ENCODE measurements at regions not wholly inside any gene's neighbourhood (a gene's known extent, or its start where the extent isn't known, plus 50 kb on each side); places are given as distances from the start of the nearest gene placed in this dataset.

DNA sequence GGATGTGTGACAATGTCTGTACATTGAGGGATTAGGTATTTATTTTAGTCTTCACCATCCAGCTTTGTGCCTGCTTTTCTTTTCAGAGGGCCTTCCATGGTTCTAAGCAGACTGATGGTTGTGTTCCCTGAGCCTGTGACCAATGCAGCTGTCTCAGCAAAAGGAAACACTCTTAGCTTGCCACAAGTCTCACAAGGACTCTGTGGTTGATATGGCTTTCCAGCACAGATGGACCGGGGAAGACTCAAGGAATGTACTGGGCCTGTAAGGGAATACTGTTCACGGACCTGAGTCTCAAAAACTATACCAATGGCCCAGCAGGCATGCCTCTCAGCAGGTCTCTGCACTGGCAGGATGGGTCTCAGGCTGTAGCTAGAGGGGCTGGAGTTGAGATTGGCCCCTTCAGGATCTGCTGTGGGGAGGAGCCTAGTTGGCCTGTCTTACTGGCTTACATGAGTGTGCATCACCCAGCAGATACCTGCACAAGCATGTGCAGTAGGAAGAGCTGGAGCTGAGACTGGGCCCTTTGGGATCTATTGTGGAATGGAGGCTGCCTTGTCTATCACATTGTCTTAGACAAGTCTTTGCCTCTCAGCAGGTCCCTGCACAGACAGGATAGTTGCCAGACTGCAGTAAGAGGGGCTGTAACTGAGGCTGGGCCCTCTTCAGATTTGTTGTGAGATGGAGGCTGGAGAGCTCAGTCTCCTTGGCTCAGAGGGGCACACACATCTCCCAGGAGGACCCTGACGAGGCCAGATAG lies 52.0 kb upstream of the PDC start:
- TF ChIP-seq, protein P1, sequence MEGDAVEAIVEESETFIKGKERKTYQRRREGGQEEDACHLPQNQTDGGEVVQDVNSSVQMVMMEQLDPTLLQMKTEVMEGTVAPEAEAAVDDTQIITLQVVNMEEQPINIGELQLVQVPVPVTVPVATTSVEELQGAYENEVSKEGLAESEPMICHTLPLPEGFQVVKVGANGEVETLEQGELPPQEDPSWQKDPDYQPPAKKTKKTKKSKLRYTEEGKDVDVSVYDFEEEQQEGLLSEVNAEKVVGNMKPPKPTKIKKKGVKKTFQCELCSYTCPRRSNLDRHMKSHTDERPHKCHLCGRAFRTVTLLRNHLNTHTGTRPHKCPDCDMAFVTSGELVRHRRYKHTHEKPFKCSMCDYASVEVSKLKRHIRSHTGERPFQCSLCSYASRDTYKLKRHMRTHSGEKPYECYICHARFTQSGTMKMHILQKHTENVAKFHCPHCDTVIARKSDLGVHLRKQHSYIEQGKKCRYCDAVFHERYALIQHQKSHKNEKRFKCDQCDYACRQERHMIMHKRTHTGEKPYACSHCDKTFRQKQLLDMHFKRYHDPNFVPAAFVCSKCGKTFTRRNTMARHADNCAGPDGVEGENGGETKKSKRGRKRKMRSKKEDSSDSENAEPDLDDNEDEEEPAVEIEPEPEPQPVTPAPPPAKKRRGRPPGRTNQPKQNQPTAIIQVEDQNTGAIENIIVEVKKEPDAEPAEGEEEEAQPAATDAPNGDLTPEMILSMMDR (IDR thresholded peaks at IDR 0.05; ENCODE audit: extremely low read depth, insufficient read depth, missing control alignments): no peak
- DNase-seq (ENCODE audit: low spot score): no peak
- in situ Hi-C loops (cut with MboI; ENCODE audit: low pct_unique_long_range_greater_than_20kb, low sequenced_read_pairs, unreplicated experiment): no loop called here

DNA sequence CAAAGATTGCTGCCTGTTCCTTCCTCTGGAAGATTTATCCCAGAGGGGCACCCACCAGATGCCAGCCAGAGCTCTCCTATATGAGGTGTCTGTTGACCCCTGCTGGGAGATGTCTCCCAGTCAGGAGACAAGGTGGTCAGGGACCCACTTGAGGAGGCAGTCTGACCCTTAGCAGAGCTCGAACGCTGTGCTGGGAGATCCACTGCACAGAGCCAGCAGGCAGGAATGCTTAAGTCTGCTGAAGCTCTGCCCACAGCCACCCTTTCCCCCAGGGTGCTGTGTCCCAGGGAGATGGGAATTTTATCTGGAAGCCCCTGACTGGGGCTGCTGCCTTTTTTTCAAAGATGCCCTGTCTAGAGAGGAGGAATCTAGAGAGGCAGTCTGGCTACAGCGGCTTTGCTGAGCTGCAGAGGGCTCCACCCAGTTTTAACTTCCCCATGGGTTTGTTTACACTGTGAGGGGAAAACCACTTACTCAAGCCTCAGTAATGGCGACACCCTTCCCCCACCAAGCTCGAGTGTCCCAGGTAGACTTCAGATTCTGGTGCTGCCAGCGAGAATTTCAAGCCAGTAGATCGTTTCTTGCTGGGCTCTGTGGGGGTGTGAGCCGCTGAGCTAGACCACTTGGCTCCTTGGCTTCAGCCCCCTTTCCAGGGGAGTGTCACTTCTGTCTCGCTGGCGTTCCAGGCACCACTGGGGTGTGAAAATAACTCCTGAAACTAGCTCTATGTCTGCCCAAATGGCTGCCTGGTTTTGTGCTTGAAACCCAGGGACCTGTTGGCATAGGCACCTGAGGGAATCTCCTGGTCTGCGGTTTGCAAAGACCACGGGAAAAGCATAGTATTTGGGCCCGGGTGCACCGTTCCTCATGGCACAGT lies 51.1 kb upstream of the PDC start:
- in situ Hi-C loops (cut with MboI; ENCODE audit: low pct_unique_long_range_greater_than_20kb, low sequenced_read_pairs, unreplicated experiment): no loop called here
- TF ChIP-seq, protein P1 (IDR thresholded peaks at IDR 0.05; ENCODE audit: extremely low read depth, insufficient read depth, missing control alignments): no peak
- DNase-seq (ENCODE audit: low spot score): no peak

Data from GM13977 (cell line).